Spleen (tissue), 7 donors: ENCODE measurements at regions not wholly inside any gene's neighbourhood (a gene's known extent, or its start where the extent isn't known, plus 50 kb on each side); places are given as distances from the start of the nearest gene placed in this dataset.

Experiments
- POLR2A ChIP-seq, 3 donors: fragments of 450-650 bp; IDR thresholded peaks; one replicate each; pipeline ENCODE4 v1.5.1; 2017; ENCODE audit warnings: antibody characterized with exemption in 3 of 3, mild to moderate bottlenecking in 1 of 3
- TF ChIP-seq, protein P1 (sequence below), 11 experiments: fragments of 200-600 bp in 7 of 11; fragments of 450-650 bp in 4 of 11; sonication (generic) in 4 of 11; IDR thresholded peaks in 8 of 11; conservative IDR thresholded peaks in 3 of 11; 1 replicate in 7 of 11; 2 replicates in 4 of 11; pipeline versions ENCODE4 v1.4.0 to v1.8.0; 2016 to 2021; ENCODE audit warnings: antibody characterized with exemption in 11 of 11, inconsistent platforms in 4 of 11, mild to moderate bottlenecking in 1 of 11
- donor health status: DM: no; HTN: no; CAD: no; lungs with moderate emphysema.
- donor health status: DM: no; HTN: no; CAD: no.
- donor health status: DM: no; HTN: no; CAD: no.

DNA sequence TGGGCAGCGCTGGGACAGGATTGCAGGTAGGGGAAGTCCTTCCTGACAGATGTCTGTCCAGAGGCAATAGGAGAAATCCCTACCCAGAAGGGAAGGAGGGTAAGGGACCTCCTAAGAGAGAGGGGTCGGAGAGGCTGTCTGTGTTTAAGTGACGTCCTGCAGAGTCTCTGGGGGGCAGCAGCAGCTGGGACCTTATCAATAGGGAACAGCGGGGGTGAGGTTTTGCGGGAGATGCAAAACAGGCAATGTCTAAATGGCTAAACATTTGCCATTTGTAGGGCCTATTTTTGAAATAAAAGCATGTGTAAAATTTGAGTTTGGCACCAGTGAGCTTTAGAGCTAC, 108.7 kb upstream of the HS6ST1 start:
- TF ChIP-seq, protein P1, sequence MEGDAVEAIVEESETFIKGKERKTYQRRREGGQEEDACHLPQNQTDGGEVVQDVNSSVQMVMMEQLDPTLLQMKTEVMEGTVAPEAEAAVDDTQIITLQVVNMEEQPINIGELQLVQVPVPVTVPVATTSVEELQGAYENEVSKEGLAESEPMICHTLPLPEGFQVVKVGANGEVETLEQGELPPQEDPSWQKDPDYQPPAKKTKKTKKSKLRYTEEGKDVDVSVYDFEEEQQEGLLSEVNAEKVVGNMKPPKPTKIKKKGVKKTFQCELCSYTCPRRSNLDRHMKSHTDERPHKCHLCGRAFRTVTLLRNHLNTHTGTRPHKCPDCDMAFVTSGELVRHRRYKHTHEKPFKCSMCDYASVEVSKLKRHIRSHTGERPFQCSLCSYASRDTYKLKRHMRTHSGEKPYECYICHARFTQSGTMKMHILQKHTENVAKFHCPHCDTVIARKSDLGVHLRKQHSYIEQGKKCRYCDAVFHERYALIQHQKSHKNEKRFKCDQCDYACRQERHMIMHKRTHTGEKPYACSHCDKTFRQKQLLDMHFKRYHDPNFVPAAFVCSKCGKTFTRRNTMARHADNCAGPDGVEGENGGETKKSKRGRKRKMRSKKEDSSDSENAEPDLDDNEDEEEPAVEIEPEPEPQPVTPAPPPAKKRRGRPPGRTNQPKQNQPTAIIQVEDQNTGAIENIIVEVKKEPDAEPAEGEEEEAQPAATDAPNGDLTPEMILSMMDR (IDR thresholded peaks at IDR 0.05 in 8 of 11, conservative IDR thresholded peaks at IDR 0.05 in 3 of 11): no peak
- TF ChIP-seq POLR2A (IDR thresholded peaks at IDR 0.05): no peak
